GM18520 (cell line): ENCODE measurements at regions not wholly inside any gene's neighbourhood (a gene's known extent, or its start where the extent isn't known, plus 50 kb on each side); places are given as distances from the start of the nearest gene placed in this dataset.

Source experiments
- ATAC-seq: cut with Tn5 transposase; IDR thresholded peaks from one replicate; pipeline ENCODE4 v1.9.1; 2021; ENCODE audit not compliant: unreplicated experiment

DNA sequence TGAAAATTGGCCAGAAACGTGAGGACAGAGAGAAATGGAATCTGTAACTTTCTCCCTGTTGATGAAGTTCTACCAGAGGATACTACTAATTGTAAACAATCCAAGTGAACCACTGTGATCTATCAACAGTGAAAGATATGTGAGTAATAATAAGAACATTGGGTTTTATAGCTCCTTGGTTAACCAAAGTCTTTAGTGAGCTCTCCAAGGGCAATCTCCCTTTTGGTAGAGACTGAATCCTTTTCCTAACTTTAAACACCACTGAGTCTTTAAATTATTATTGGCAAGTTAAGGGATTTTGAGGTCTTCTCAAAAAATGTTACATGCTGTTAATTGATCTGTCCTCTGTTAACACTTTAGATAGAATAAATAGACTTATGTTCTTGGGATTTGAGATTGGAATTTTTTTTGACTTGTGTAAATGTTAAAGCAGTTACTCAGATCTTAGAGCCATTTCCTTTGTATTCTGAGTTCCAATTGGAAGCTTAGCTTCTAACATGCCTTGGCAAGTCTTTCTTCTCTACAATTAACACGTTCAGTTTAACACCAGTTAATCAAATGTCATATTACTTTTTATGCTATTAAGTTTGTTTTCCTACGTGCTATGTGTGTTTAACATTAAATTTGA is 338.2 kb upstream of the DDHD1 start:
- no peak for ATAC-seq

GRCh38 chr14:53478174-53478573 is 325.1 kb upstream of the DDHD1 start:
- ATAC-seq = no peak

DNA sequence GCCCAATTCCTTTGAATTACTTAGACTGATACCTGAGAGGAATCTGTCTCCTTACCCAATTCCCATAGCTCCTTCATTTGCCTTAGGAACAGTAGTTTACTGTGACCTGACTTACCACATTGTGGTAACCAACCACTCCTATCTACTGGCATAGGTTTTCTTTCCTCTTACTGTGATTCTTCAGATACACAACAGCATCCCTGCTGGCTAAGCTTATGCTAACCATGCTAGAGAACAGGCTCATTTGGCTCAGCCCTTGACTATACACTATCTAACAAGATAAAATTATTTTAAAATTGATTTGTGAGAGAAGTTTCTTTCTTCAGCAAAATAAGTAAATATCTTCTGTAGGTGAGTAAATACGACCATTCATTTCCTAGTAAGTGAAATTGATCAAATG is 320.4 kb upstream of the DDHD1 start:
- ATAC-seq = no peak

DNA sequence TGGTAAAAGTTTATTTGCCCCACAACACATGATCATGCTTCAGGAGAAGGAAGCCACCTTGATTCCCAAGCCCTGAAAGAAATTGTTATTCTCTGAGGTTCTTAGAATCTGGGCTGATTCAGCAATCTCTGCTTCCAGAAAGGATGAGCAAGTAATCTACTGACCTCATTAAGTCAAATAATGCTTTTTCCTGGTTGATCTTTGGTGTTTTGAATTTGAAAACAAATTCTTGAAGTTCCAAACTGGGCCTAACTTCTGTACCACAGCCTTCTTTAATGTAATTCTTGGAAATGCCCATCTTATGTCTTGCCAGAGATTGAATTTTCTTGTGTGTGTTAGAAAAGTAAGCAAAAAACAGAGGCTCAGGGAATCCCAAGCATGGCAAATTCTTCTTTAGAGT is 319.2 kb upstream of the DDHD1 start:
- no peak for ATAC-seq

DNA sequence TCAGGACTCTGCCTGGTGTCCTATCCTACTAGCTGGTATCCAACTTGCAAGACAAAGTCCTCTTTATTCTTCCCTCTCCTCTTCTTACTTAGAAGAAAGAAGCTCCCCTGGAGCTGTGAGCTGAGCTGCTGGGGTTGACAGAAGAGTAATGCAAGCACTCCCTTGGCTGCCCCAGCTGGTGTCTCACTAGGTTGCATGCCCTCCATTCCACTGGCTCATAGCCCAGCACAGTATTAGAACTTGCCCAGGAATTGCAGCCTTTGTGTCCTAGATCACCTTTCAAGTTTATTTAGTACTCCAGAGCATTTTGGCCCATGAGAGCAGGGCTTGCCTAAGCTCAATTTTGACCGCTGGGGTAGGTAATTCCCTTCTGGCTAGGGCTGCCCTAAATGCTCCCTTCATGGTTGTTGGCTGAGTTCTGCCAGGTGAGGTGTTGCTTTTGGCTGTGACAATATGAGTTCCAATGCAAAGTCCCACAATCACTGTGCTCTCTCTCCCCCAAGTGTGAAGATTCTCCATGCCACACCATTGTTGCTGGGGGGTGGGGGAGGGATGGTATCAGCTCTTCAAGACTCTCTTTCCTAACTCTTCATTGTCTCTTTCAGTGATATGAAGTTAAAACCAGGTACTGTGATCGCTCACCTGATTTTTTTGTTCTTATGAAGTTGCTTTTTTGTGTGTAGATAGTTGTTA is 317.4 kb upstream of the DDHD1 start:
- no peak for ATAC-seq

GRCh38 chr14:53468876-53469275 is 315.8 kb upstream of the DDHD1 start:
- ATAC-seq = no peak

- ATAC-seq = no peak
Observed at GRCh38 chr14:53464376-53464775, 311.3 kb upstream of the DDHD1 start.

DNA sequence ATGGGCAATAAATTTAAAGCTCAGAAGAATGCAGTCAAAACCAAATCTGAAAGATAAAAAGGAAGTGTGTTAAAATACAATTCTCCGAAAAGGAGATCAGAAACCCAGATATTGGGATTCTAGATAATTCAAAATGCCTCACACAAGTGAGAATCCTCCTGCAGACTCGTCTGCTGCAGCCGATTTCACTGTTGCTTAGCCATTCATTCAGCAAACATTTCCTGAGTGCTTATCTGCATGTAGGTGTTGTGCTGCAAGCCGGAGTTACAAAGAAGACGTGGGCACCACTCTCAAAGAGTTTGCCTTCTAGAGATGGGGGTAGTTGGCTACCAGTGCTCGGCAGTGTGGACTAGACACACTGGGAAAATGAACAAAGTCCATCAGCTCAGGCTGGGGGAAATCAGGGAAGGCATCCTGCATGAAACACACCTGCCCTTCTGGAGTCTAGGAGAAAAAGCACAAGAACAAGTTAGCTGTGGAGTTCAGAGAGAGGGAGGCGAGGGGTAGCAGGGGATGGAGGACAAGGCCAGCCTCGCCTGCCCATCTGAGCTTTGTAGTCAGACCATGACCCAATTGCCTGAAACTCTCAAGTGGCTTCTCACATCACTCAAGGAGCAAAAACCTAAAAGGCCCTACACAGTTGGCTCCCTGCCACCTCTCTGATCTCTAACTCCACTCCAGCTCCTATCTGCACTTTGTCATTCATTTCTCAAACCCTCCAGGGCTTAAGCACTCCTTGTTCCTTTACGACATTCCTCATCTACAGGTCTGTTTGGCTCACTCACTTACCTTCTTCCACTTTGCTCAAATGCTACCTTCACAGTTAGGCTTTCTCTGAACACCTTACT is 310.0 kb upstream of the DDHD1 start:
- ATAC-seq = no peak

DNA sequence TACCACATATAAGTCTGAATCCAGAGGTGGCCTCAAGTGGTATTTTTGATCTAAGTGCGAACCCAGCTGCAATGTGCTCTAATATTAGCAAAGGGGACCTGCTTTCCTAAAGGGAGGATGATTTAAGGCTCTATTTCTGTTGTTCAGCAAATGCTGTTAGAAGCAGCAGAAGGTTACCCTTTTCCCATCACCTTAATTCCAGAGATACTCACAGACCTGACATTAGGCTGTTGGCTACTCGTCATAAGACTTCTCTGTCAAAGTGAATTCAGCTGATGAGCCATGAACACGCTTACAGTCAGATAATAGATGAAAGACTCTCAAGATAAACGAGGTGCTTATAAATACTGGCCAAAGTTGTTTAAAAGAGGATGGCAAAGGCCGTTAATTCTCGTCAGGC is 308.7 kb upstream of the DDHD1 start:
- no peak for ATAC-seq

- no peak for ATAC-seq
Observed at GRCh38 chr14:53460544-53460943, 307.4 kb upstream of the DDHD1 start.

- no peak for ATAC-seq
Observed at GRCh38 chr14:53458368-53458814, 305.3 kb upstream of the DDHD1 start.

DNA sequence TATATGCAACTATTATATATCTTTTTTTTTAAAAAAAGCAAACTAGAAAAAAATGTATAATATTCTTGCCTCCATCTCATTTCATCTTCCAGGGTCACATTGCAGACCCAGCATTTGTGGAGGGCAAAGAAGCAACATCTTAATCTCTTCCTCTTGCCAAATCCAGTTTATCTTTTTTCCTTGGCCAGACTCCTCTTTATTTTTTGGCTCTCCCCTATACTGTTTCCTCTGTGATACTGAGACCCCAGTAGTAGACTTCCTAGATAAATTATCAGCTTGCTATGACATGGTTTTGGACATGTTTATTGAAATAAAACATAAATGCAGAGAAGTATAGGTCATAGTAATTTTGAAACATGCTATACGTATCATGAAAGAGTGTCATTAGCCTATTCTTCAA is 303.8 kb upstream of the DDHD1 start:
- no peak for ATAC-seq

- ATAC-seq = no peak
Observed at GRCh38 chr14:53452005-53452673, 299.0 kb upstream of the DDHD1 start.

DNA sequence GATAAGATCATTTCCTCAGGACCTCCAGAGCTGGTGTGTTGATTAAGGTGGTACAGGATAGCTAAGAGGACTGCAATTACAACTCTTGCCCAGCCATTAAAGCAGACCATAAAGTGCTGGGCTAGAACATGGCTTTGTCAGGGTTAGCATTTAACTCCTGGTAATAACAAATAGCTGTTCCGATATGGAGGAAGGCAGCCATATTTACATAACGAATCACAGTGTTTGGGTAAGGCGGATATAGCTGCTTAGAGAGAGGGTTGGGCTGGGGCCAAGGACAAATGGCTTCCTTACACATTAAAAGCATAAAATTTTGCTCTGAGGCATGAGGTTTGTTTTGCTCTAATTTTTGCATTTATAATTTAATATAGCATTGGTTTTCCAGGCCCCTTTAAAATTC is 297.7 kb upstream of the DDHD1 start:
- ATAC-seq = no peak

DNA sequence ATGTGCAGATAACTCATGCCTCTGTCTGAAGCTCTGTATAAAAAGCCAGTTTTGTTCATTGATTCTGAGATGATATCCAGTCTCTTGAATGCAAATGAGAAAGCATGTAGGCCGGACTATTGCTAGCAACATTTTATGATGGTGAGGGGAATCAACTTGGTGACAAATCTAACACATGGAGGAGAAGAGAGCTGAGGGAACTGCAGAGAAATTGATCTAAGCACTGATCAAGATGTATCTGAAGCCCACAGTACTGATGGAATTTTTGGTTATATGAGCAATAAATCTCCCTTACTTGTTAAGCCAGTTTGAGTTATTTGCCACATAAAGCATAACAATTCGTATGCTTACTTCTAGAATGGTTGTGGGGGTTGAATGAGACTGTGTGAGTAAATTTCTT is 295.6 kb upstream of the DDHD1 start:
- no peak for ATAC-seq

- no peak for ATAC-seq
Observed at GRCh38 chr14:53444677-53445312, 291.7 kb upstream of the DDHD1 start.

GRCh38 chr14:53441789-53442188 is 288.7 kb upstream of the DDHD1 start:
- no peak for ATAC-seq

- ATAC-seq = no peak
Observed at GRCh38 chr14:53437858-53438257, 284.7 kb upstream of the DDHD1 start.

DNA sequence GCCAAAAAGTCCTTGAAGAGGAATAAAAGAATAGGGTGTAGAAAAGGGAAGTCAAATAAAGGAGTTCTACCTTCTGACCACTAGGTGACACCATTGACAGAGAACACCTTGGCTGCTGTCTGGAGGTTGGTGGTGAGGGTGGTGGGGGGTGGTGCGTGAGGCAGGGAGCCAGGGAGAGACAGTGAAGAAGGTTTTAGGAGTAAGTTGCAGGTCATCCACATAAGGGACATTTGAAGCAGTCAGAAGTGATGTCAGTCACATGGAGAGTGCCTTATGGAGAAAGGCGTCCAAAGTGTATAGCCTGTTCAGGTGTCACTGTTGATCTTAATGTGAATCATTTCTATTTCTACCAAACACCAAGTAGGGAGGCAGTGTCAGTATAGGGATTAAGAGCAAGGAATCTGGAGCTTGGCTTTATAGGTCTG is 279.3 kb upstream of the DDHD1 start:
- ATAC-seq = no peak

DNA sequence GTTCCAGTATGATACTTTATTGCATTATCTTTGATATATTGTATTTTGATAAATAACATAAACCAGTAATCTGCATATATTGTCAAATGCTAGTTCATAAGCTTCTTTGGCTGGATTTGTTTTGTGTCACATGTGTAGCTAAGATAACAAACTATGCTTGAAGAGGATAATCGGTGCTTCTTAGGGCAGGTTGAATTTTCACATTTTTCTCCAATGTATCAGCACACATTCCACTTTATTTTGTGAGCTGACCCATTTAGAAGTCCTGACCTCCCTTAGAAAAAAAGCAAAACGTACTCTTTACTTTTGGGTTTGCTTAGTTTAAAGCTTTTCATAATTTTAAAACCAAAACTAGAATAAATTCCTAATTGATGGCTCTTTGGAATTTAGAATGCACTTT is 277.7 kb upstream of the DDHD1 start:
- ATAC-seq = no peak
